ENCODE measurements at regions not wholly inside any gene's neighbourhood (a gene's known extent, or its start where the extent isn't known, plus 50 kb on each side); places are given as distances from the start of the nearest gene placed in this dataset.

GRCh38 chr14:71538938-71539649 is 393.1 kb upstream of the RGS6 start:
- TF ChIP-seq, protein P1, sequence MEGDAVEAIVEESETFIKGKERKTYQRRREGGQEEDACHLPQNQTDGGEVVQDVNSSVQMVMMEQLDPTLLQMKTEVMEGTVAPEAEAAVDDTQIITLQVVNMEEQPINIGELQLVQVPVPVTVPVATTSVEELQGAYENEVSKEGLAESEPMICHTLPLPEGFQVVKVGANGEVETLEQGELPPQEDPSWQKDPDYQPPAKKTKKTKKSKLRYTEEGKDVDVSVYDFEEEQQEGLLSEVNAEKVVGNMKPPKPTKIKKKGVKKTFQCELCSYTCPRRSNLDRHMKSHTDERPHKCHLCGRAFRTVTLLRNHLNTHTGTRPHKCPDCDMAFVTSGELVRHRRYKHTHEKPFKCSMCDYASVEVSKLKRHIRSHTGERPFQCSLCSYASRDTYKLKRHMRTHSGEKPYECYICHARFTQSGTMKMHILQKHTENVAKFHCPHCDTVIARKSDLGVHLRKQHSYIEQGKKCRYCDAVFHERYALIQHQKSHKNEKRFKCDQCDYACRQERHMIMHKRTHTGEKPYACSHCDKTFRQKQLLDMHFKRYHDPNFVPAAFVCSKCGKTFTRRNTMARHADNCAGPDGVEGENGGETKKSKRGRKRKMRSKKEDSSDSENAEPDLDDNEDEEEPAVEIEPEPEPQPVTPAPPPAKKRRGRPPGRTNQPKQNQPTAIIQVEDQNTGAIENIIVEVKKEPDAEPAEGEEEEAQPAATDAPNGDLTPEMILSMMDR (IDR thresholded peaks at IDR 0.05): no peak
- TF ChIP-seq POLR2AphosphoS5 (IDR thresholded peaks at IDR 0.05) (no peak), POLR2A (IDR thresholded peaks at IDR 0.05) (no peak), EP300 (IDR thresholded peaks at IDR 0.05) (no peak)

Measured in sigmoid colon (tissue), 4 donors.